ENCODE measurements at regions not wholly inside any gene's neighbourhood (a gene's known extent, or its start where the extent isn't known, plus 50 kb on each side); places are given as distances from the start of the nearest gene placed in this dataset.

- no peak for DNase-seq
These were observed 56.5 kb upstream of the NRSN1 start for GRCh38 chr6:24069526-24069925.

- no peak for DNase-seq
These were observed 53.8 kb upstream of the NRSN1 start for GRCh38 chr6:24072038-24072746.

GRCh38 chr6:24076011-24076410 lies 50.0 kb upstream of the NRSN1 start:
- no peak for DNase-seq

All from hematopoietic multipotent progenitor cell treated with erythropoietin and hydrocortisone succinate and interleukin-3 and kit ligand, for 6 days (in vitro differentiated cells).